ENCODE measurements at regions not wholly inside any gene's neighbourhood (a gene's known extent, or its start where the extent isn't known, plus 50 kb on each side); places are given as distances from the start of the nearest gene placed in this dataset.

DNA sequence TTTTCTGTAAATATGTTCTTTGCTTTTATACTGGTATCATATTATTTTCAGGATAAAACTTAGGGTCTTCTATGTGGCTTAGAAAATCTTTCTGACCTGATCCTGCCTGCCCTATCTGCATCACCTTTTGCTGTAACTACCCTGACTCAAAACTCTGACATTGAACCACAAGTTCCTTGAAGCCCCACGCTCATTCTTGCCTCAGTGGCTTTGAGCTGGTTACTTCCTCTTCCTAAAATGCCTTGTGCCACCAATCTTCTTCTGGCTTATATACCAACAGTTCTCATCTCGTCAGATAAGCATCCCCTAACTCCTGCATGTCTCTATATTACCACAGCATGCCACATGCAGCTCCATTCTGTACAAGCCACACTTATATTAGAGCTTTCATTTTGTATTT lies 84.5 kb upstream of the LRRC7 start:
- no peak for DNase-seq

DNA sequence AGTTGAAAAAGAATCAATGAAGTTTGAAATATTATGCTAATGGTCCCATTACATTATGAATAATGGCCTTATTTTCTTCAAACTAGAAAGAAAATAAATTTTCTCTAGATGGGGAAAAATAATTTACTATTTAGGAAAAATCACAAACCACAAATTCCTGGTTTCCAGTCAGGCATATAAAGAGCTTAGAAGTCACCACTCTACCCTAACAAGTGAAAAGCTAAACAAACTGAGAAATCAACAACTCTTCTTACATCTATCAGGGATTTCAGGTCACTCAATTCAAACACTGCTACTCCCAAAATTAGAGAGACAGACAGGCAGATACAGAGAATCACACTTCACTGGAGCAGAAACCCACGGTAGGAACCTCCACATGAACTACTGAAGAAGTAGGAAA lies 82.1 kb upstream of the LRRC7 start:
- no peak for DNase-seq

DNA sequence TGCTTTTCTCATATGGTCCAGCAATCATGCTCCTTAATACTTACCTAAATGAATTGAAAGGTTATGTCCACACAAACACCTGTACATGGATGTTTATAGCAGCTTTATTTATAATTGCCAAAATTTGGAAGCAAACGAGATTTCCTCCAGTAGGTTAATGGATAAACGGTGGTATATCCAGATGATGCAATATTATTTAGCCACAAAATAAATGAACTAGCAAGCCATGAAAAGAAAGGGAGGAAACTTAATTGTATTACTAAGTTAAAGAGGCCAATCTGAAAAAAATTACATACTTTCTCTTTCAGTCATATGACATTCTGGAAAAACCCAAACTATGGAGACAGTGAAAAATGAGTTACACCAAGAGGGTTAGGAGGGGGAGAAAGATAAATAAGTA lies 76.3 kb upstream of the LRRC7 start:
- DNase-seq = no peak

DNA sequence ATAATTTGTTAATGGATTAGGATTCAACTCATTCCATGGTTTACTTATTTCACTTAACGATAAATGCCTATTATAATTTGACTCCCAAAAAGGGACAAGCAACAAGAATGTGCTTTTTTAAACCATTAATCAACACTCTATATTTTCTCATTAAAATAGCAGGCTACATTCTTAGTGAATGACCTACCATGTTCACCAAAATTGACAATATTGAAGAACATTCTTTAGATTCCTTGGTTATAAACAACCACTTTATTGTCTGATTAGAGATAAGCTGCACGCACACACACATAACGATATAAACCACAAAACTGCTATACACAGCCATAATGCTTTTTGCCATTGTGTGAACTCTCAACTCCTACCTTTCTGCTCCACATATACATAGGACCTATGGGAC lies 75.4 kb upstream of the LRRC7 start:
- DNase-seq = no peak

DNA sequence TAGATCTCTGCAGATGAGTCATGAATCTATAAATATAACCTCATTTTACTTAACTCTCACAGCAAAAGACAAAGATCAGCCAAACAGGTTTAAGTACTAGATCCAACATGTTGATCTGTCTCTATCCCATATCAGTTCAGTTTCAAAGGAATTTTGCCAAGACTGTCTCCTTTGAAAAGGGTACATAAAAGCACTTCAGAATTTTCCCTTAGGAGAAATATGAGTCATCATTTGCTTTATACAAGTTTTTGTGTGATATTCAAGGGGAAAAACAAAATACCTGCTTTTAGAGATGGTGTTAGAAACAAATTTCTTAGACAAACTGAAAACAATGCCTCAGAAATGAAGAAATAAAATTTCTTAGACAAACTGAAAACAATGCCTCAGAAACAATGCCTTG lies 73.5 kb upstream of the LRRC7 start:
- no peak for DNase-seq

DNA sequence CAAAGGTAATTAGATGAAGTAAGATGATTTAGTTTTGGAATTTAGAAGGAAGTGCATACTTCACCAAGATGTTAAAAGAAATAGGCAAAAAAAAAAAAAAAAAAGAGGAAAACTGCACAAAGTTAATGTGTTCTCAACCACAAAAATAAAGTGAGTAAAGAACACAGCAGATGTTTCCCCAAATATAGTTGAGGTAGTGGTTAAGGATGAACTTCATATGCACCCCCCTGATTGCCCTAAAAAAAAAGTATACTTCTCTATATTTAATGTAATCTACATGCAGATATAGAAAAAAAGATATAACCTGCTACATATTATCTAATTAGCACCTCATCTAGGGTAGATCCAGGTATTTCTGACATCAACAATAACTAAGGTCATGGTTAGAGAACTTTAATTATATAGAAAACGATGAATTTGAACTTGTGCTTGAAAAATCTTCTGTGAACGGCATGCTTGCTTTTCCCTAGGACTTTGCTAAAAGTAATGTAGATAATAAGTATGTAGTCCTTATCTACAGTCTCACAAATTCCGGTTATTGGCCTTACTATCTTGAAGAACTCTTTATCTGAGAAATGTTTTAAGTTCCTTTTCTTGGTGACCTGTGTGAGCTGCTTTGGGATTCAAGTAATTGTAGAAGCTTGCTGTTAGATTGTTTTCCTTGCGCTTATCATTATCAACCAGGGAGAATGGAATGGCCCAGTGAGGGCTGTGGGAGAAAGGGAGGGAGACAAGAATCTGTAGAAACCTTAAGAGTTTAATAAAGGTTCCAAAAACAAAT lies 70.1 kb upstream of the LRRC7 start:
- no peak for DNase-seq

DNA sequence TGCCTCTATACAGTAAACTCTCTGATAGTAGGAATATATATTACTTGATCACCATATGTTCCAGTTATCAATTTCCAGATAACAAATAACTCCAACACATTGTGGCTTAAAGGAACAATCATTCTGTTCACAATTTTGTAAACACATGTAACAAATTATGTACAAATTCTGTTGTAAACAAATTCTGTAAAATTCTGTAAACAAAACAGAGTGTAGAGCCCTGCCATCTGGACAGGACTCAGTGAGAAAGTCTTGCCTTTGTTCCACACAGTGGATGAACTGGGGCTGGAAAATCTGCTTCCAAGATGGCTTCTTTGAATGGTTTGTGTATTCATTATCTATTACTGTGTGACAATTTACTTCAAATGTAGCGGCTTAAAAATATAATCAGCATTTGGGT lies 69.0 kb upstream of the LRRC7 start:
- DNase-seq = no peak

DNA sequence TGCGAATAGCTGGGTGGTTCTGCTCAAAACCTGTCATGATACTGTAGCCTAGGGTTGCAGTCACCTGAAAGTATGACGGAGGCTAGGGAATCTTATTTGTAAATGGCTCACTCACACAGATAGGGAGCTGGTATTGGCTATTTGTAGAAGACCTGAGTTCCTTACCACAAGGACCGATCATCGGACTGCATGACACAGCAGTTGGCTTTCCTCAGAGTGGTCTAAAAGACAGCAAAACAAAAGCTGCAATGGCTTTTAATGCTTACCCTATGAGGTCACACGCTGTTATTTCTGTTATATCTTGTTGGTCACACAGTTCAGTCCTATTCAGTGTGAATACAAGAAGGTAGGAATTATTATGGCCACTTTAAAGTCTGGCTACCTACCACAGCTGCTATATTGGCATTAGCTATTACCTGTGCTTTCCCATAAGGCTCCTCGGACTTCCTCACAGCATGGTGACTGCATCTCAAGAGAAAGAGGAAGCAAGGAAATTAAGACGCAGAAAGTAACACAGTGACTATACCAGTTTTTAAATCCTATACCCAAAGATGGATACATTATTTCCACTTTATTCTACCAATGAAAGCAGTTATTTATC lies 68.4 kb upstream of the LRRC7 start:
- no peak for DNase-seq

DNA sequence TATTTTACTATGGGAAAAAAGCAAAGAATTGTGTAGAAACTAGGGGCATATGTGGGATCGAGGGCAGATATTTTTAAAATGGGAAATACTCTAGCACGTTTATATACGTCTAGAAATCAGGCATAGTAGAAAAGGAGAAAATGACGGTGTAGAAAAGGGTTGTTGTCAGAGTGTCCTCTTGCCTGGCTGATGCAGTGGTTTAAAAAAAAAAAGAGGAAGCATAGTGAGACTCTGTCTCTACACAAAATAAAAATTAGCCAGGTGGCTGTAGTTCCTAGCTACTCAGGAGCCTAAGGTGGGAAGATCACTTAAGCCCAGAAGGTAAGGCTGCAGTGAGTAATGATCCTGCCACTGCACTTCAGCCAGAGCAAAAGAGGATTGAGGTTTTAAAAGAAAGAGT lies 64.7 kb upstream of the LRRC7 start:
- DNase-seq = no peak

DNA sequence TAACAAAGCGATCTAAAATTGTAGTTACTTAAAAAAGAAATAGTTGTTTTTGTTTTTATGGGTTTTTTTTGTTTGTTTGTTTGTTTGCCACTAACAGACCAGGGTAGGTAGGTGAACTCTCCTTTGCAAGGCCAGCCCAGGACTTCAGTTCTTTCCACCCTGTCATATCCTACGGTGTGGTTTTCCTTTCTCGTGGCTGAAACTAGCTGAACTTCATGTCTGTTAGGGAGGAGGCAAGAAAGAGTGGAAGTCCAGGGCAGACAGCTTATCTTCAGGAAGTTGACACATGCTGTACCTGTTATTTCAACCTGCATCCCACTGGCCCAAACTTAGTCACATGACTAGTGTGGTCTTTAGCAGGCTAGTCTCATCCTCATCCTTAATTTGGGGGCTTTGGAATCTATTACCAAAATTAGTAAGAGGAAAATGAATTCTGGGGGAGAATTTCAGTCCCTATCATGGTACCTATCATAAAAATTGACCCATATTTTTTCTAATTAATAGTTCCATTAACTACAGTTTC lies 62.9 kb upstream of the LRRC7 start:
- DNase-seq = no peak

DNA sequence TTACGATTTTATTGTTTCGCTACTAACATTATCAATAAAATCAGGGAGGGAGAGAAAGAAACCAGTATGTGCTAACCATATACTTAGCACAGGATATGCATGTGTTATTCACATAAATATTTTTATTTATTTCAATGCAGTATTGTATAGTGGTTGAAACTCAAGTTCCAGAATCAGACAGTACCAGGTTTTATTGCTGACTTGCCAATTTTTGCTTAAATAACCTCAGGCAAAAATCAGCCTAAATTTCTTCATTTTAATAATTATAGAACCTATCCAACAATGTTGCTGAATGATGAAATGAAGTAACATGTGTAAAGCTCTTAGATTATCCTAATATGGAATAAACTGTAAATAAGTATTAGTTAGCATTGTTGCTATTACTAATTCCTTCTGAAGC lies 61.4 kb upstream of the LRRC7 start:
- DNase-seq = no peak

DNA sequence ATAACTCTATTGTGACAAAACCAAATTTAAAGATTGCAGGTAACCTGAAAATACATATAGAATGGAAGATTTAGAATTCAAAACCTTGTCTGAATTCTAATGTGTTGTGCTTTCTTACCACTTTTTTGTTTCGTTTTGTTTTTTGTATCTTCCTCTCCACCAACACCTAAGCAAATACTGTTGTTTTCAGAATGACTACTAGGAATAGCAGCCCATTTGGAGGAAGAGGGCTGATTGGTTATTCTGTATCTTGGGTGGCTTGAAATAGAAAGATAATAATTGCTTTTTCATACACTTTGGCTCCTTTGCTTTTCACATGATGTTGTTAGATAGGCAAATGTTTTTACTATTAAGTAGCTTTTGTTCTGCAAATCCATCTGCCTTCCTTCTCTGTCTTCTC lies 61.0 kb upstream of the LRRC7 start:
- DNase-seq = no peak

DNA sequence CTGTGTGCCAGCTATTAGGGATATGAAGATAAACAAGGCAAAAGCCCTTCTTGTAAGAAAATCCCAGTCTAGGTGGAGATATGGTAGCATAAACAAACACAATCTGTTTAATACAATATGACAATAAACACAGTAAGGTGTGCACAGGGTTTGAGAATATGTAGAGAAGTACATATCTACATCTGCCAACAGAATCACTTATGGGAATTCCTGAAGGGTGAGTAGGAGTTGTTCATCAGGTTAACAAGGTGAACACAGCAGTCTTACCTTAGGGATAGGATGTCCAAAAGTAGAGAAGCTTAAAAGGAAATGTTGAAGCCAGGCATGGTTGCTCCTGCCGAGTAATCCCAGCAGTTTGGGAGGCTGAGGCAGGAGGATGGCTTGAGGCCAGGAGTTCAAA lies 57.7 kb upstream of the LRRC7 start:
- no peak for DNase-seq

DNA sequence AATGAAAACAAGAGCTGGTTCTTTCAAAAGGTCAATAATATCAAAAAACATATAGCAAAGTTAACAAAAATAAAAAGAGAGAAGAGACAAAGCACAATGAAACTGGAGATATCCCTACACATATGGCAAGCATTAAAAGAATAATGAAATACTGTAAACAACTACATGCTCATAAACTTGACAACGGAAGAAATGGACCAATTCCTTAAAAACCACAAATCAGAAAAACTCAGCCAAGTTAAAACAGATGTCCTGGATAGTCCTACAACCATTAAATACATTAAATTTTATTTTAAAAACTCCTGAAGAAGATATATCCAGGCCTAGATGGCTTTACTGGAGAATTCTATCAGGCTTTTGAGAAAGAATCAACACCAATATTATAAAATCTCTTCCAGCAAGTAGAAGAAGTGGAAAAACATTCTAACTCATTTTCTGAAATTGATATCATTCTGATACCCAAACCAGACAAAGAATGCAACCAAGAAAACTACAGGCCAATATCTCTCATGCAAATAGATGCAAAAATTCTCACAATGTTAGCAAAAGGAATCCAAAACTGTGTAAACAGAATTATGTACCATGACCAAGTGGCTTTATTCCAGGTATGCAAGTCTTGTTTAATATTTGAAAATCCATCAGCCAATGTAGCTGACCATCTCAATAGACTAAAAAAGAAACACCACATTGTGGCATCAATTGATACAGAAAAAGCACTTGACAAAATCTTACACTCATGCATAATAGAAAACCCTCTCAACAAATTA lies 56.1 kb upstream of the LRRC7 start:
- no peak for DNase-seq

DNA sequence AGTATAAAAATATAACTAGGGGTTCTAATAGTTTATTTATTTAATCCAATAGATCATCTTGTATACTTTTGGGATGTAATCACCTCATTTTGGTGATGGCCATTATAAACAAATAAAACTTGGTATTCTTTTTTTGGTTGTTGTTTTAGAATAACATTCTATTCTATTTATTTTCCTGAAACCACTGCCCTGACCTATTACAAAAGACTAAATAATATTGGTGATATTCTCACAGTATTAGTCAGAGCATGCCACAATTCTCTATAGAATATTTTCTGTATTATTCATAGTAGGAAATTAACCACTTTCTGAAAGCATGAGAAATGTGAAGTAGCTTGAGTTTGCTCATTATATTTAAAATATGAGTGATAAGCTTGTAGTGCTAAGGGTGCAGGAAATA lies 54.1 kb upstream of the LRRC7 start:
- DNase-seq = no peak

Measured in NCI-H345 (cell line).